Stomach (tissue), 8 donors: ENCODE measurements at regions not wholly inside any gene's neighbourhood (a gene's known extent, or its start where the extent isn't known, plus 50 kb on each side); places are given as distances from the start of the nearest gene placed in this dataset.

Experiments
- DNase-seq, 2 donors: peaks; one replicate each; pipeline versions ENCODE4 v3.0.0 to v3.0.0-alpha.2; 2013 to 2019
- H3K27ac ChIP-seq, 5 donors: fragments of 200-600 bp in 4 of 5; sonication (generic) in 4 of 5; one replicate each; pipeline ENCODE4 v1.5.1; 2013 to 2019; ENCODE audit warnings: mild to moderate bottlenecking in 1 of 5, moderate library complexity in 1 of 5
- H3K27me3 ChIP-seq, 3 donors: fragments of 200-600 bp; sonication (generic); one replicate each; pipeline ENCODE4 v1.5.1; 2017 to 2019; ENCODE audit warnings: mixed run types in 1 of 3
- H3K36me3 ChIP-seq, 4 donors: fragments of 200-600 bp; sonication (generic); 1 replicate in 3 of 4; 2 replicates in 1 of 4; pipeline ENCODE4 v1.5.1; 2016 to 2019
- H3K4me1 ChIP-seq, 4 donors: fragments of 200-600 bp; sonication (generic); one replicate each; pipeline ENCODE4 v1.5.1; 2016 to 2019
- H3K4me3 ChIP-seq, 4 donors: fragments of 200-600 bp; sonication (generic) in 3 of 4; one replicate each; pipeline ENCODE4 v1.5.1; 2016 to 2019; ENCODE audit warnings: mild to moderate bottlenecking in 1 of 4
- H3K9me3 ChIP-seq, 4 donors: fragments of 200-600 bp; sonication (generic); one replicate each; pipeline ENCODE4 v1.5.1; 2016 to 2019
- EP300 ChIP-seq: sonication (generic); formaldehyde crosslinking; IDR thresholded peaks from one replicate; pipeline ENCODE4 v1.6.1; 2017; ENCODE audit warnings: antibody characterized with exemption
- POLR2A ChIP-seq, 4 donors: fragments of 450-650 bp; IDR thresholded peaks; one replicate each; pipeline ENCODE4 v1.6.1; 2016; ENCODE audit warnings: antibody characterized with exemption in 4 of 4, control low read depth in 2 of 4, mild to moderate bottlenecking in 1 of 4, moderate library complexity in 1 of 4
- POLR2AphosphoS5 ChIP-seq, 3 donors: sonication (generic); formaldehyde crosslinking; IDR thresholded peaks; one replicate each; pipeline ENCODE4 v1.6.1; 2016; ENCODE audit warnings: antibody characterized with exemption in 3 of 3
- WGBS, 5 donors: extraction: QIAGEN DNeasy Blood & Tissue Kit in 3 of 5; methylation state at CpG; one replicate each; pipeline versions ENCODE4 v1.1.5 to v1.1.7; 2013 to 2018; 5-methylcytosine and 5-hydroxymethylcytosine counted together
- intact Hi-C: fragments of 100-400 bp; cut with DNase I; formaldehyde crosslinking; loops from one replicate; pipeline ENCODE4 v1.15.1; 2023; ENCODE audit warnings: low total_unique reads
- TF ChIP-seq, protein P1 (sequence below), 7 experiments: fragments of 450-650 bp in 4 of 7; fragments of 200-600 bp in 3 of 7; sonication (generic) in 3 of 7; IDR thresholded peaks; one replicate each; pipeline ENCODE4 v1.5.1; 2016 to 2019; ENCODE audit warnings: antibody characterized with exemption in 7 of 7, control low read depth in 2 of 7, mild to moderate bottlenecking in 1 of 7
- donor health status: healthy with polysubstance abuse.
- donor health status: Bipolar disorder and iron deficiency.
- donor health status: healthy.

DNA sequence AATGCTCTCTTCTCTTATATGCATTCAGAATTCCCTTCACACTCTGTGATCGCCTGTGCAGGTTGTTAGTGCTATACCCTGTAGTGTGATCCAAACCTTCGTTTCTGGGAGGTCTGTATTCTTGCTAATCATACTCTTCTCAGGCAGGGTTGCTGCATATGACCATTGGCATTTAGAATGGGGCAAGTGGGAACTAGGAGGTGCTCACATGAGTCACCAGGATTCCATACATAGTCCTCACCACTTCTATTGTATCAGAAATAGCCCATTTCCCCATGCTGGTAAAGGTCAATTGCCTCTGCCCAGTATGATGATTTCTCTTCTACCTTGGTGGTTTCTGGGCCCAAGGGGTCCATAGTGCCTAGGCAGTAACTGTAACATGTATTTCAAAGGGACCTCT lies 443.5 kb upstream of the CDH6 start:
- Histone ChIP-seq H3K27me3 (no peaks in the 10 kb centered on the region), H3K9me3 (no peaks in the 10 kb centered on the region), H3K4me1 (no peaks in the 10 kb centered on the region), H3K27ac (no peak overlapping the region), H3K36me3 (no peaks in the 10 kb centered on the region), H3K4me3 (no peak overlapping the region)
- intact Hi-C loops: no loop called here
- DNase-seq: no peak
- 55 to 89% (median 77%) methylated on average over 2 of the region's 2 CpGs for WGBS, 5 donors
- TF ChIP-seq, protein P1, sequence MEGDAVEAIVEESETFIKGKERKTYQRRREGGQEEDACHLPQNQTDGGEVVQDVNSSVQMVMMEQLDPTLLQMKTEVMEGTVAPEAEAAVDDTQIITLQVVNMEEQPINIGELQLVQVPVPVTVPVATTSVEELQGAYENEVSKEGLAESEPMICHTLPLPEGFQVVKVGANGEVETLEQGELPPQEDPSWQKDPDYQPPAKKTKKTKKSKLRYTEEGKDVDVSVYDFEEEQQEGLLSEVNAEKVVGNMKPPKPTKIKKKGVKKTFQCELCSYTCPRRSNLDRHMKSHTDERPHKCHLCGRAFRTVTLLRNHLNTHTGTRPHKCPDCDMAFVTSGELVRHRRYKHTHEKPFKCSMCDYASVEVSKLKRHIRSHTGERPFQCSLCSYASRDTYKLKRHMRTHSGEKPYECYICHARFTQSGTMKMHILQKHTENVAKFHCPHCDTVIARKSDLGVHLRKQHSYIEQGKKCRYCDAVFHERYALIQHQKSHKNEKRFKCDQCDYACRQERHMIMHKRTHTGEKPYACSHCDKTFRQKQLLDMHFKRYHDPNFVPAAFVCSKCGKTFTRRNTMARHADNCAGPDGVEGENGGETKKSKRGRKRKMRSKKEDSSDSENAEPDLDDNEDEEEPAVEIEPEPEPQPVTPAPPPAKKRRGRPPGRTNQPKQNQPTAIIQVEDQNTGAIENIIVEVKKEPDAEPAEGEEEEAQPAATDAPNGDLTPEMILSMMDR (IDR thresholded peaks at IDR 0.05): no peak
- no peak for TF ChIP-seq POLR2AphosphoS5 (IDR thresholded peaks at IDR 0.05)
- TF ChIP-seq EP300: no peak
- TF ChIP-seq POLR2A (IDR thresholded peaks at IDR 0.05): no peak

DNA sequence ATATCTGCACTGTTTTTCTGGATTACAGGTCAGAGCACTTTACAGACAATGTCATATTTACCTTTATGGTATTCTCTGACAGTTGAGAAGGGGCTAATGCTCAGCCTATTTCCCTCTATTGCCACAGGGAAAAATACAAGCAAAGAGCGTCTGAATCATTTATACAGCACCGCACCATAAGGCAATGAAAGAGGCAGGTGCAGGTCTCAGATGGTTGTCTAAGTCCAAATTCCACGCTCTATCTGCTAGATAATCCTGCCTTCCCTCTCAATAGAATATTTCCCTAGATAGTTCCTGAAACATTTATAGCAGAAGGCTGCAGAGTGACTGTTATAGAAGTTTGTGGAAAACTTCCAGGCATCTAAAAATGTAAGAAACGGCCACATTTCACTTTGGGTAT lies 446.1 kb upstream of the CDH6 start:
- Histone ChIP-seq H3K4me1 (no peaks in the 10 kb centered on the region), H3K27me3 (no peaks in the 10 kb centered on the region), H3K9me3 (no peaks in the 10 kb centered on the region), H3K4me3 (no peak overlapping the region), H3K27ac (no peak overlapping the region), H3K36me3 (no peaks in the 10 kb centered on the region)
- no peak for DNase-seq
- intact Hi-C loops: no loop called here
- no peak for TF ChIP-seq POLR2A (IDR thresholded peaks at IDR 0.05)
- no peak for TF ChIP-seq POLR2AphosphoS5 (IDR thresholded peaks at IDR 0.05)
- TF ChIP-seq EP300: no peak
- TF ChIP-seq, protein P1 (IDR thresholded peaks at IDR 0.05): no peak
- WGBS, 5 donors: 67 to 78% (median 77%) methylated on average over 4 of the region's 4 CpGs

DNA sequence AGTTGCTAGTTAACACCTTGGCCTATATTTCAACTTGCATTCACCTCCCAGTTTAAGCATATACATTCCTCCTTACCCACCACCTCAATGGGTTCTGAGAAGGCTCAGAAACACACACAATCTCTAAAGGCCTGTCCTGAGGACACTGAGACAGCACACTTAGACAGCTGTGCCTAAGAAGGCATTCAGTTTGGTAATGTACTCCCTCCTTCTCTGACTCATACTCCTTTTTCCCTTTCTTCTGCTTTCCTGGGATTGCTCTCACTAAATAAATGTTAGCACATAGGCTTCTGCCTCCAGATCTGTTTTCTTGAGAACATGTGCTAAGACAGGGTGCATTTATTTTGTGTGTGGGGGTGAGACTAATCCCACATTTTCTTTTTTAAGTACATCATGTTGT lies 456.8 kb upstream of the CDH6 start:
- Histone ChIP-seq H3K27ac (no peak overlapping the region), H3K4me1 (no peaks in the 10 kb centered on the region), H3K4me3 (no peak overlapping the region), H3K36me3 (no peaks in the 10 kb centered on the region), H3K27me3 (no peaks in the 10 kb centered on the region), H3K9me3 (no peaks in the 10 kb centered on the region)
- intact Hi-C loops: no loop called here
- TF ChIP-seq POLR2AphosphoS5 (IDR thresholded peaks at IDR 0.05) (no peak), POLR2A (IDR thresholded peaks at IDR 0.05) (no peak), EP300 (no peak)
- TF ChIP-seq, protein P1 (IDR thresholded peaks at IDR 0.05): no peak
- no peak for DNase-seq

DNA sequence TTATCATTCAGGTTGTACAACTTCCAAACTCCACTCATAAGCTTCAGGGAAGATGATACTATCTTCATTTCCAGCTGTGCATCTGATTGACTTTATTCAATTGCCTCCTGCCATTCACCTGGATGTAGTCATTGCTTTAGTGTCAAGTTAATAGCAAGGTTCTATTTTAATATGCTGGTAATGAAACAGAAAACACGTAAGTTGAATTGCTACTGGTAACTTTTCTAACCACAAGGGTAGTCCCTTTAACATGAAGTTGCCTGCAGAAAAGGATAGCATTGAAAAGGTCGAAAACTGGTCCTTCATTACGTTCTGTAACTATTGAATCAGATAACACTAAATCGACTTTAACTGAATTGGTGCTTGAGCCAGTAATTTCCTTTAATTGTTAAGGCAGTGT lies 459.4 kb upstream of the CDH6 start:
- TF ChIP-seq POLR2A (IDR thresholded peaks at IDR 0.05) (no peak), POLR2AphosphoS5 (IDR thresholded peaks at IDR 0.05) (no peak), EP300 (no peak)
- TF ChIP-seq, protein P1 (IDR thresholded peaks at IDR 0.05): no peak
- intact Hi-C loops: no loop called here

More for the DNA sequence above, 459.4 kb upstream of the CDH6 start:
- WGBS, 5 donors: 77 to 92% (median 89%) methylated on average over 4 of the region's 4 CpGs
- no peak for DNase-seq
- H3K27me3 ChIP-seq: no peaks in the 10 kb centered on the region
- H3K4me3 ChIP-seq: no peak overlapping the region
- no peaks in the 10 kb centered on the region for H3K36me3 ChIP-seq
- H3K9me3 ChIP-seq: peaks cover 0 to 6% (median 2%) of the 10 kb centered on the region in 4 donors
- no peak overlapping the region for H3K27ac ChIP-seq
- no peaks in the 10 kb centered on the region for H3K4me1 ChIP-seq
